COLO668 (cell line): ENCODE measurements at regions not wholly inside any gene's neighbourhood (a gene's known extent, or its start where the extent isn't known, plus 50 kb on each side); places are given as distances from the start of the nearest gene placed in this dataset.
"Not testable (repeated sequence)": the region's sequence is repeated elsewhere in the genome, so short reads cannot be mapped to it uniquely, and the experiment has no call there.

Experiments
- DNase-seq: peaks from one replicate; lab custom pipeline; 2025; ENCODE audit not compliant: unreplicated experiment; lab: John Stamatoyannopoulos, UW

DNA sequence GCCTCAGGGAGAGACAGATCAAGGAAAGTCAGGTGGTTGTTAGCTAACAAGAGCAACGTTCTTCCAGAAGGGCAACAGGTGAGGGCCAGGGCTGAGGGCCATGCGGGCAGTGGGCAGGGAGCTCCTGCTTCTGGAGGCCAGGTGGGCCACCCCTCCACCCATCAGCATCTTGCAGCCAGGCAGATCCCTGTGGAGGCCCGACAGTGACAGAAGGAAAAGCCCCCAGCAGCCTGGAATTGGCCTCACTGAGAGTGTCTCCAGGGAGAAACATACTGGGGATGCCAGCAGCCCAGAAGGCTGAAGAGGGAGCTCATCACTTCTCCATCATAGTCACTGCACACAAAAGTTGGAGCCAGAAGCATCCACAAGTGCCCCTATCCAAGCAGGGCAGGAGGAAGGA lies 300.1 kb downstream of the BCL2L11 start:
- DNase-seq = not testable (repeated sequence)

DNA sequence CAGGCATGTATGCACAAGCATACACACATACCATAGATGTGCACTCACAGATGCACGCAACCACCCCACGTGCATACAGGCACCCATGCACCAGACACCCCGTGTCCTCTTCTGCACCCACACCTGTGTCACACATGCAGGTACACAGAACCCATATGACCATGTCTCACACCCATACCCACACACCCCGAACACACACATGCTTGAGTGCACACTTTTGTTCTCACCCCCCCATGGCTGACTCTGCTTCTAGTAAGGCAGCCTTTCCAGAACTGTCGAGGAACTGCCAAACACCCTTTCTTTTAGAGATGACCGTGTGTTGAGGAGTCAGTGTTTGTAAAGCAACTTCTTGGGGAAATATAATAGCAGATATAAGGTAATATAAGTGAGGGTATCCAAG lies 301.2 kb downstream of the BCL2L11 start:
- not testable (repeated sequence) for DNase-seq

- not testable (repeated sequence) for DNase-seq
These were observed 301.8 kb downstream of the BCL2L11 start for GRCh38 chr2:111422562-111422961.

- DNase-seq = not testable (repeated sequence)
These were observed 302.5 kb downstream of the BCL2L11 start for GRCh38 chr2:111423184-111423583.

GRCh38 chr2:111424176-111424575 lies 303.5 kb downstream of the BCL2L11 start:
- DNase-seq = not testable (repeated sequence)

DNA sequence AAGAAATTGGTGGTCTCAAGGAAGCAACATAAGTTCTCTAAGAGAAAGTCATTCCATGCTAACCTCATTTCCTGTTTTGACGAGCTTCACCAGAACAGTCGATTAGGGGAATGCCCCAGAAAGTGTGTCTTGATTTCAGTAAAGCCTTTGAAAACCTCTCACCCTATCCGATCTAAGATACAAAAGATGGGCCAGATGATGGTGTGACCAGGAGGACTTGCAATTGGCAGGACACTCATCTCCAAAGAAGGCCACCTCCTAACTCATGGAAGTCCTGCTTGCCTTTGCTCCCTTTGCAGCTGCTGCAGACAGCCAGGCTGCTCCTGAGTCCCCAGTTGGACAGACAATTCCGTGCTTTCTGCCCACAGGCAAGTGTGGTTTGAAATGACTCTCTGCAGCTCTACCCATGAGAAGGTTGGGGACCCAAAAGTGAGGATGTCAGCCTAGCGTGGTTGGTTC lies 304.2 kb downstream of the BCL2L11 start:
- DNase-seq = not testable (repeated sequence)

DNA sequence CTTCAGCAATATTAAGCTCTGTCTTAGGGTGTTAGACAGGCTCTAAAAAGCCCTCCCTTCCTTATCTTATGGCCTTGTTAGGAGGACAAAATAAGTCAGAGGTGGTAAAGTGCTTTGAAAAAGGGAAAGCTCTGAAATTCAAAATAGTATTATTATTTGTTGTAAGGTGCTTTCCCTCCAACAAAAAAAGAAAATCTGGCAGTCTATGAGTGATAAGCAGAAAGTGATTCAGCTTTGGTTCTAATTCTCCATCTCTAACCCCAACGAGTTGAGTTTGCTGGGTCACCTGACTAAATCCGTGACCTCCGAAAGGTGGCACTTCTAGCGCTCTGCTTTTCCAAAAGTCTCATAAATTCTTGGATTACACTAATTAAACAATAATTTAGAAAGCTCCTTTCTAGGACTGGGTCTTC lies 305.1 kb downstream of the BCL2L11 start:
- not testable (repeated sequence) for DNase-seq

DNA sequence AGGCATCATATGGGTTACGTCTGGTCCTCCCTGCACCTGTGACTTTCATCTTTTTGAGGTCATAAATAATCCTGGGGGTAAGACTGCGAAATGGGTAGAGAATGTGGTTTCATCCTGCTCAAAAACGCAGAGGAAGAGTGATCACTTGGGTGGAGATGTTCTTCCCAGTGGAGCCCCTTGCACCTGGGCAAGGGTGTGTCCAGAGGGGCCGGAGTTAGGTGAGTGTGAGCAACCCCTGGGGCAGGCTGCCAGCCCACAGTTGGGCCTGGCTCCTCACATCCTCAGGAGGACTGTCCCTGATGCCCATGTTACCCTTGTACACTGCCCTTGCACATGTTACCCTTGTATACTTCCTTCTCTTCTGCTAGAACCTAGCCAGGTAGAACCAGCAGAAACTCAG lies 306.6 kb downstream of the BCL2L11 start:
- DNase-seq = not testable (repeated sequence)

GRCh38 chr2:111428915-111429314 lies 308.2 kb downstream of the BCL2L11 start:
- DNase-seq = not testable (repeated sequence)

DNA sequence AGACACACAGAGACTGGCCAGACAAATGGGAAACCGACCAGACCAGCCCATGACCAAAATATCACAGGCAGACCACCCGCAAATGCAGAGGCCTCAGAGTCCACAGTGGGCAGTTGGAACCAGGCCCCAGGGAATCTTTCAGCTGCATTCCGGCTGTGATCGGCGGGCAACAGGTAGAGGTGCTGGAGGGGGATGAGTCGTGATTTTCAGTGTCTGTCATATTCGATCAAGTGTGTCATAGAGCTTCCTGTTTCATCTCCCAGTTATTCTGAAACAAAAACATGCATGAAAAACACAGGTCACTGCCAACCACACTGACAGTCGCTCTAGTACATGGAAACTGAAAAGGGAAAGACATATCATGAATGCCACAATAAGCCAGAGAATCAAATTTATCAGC lies 308.6 kb downstream of the BCL2L11 start:
- not testable (repeated sequence) for DNase-seq

DNA sequence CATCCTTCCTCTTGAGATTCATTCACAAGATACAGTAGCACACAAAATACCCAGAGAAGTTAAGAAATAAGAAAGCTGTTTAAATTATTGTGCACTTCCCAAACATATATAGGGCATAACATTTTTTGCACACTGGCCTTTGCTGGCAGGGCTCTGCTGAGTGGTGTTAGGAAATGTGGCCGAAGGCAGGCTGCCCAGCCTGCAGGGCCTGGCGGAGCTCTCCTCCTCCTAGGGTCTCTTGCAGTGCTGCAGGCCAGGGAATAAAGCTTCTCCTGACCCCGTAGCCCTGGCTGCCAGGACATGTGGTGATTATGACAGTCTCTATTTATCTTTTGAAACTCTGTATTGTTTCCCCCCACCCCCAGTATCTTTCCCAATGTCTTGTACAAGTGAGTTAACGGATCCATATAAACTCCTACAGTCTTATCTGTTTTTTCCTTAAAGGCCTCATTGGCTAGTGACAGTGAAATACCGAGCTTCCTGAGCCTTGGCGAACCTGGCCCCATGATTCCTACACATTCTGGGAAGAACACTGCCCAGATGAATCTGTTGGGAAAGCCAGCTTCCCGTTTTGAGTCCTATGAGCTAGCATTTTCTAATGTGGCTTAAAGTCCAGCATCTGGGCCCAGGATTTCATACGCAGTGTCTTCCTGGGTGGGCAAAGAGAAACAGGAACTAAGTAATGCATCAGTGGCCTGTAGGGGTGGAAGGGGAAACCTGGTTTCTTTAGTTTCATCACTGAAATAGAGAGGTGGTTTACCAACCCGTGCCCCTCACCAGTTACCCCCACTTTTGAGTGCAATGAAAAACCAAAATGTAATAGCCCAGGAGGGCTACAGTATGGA lies 310.3 kb downstream of the BCL2L11 start:
- not testable (repeated sequence) for DNase-seq

DNA sequence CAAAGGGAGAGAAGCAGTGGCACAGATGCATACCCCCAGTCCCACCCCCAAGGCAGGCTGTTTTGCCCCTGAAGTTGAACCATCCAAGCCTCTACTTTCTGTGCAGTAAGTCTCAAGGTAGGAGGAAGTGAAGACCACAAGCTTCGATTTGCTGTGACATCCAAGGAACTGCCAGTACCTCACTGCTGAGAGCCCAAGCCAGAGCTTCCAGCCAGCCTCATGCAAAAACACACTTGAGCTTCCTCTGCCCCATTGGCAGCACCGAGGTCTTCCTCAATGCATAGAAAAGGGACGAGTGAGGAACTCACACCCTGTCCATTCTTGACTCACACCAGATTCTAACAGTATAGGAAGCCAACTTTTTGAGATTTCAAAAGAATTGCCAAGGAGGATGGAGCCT lies 311.7 kb downstream of the BCL2L11 start:
- not testable (repeated sequence) for DNase-seq

DNA sequence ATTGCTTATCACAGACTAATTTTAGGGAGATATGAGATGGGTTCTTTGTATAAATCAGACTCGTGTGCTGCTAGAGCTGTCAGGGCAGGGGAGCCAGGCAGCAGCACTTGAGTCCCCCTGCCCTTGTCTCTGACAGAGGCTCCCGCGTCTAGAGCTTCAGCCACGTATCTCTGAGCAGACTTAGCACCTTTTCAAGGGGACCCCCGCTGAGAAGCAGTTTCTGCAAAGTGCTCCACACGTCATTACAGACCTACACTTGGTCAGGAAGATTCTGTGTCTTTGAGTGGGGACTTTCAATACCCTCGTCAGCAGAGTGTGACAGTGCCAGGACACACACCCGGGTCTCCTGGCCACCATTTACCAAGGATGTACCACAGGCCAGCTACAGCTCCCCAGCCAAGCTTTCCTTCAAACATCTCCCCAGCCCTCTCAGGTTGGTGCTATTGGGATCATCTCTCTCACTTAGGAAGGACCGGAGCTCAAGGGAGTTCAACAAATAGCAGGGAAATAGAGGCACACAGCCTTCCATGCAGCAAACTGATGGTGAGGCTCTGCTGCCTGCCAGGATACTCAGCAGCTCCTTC lies 312.3 kb downstream of the BCL2L11 start:
- DNase-seq = not testable (repeated sequence)

- DNase-seq = not testable (repeated sequence)
These were observed 313.3 kb downstream of the BCL2L11 start for GRCh38 chr2:111433892-111434607.

DNA sequence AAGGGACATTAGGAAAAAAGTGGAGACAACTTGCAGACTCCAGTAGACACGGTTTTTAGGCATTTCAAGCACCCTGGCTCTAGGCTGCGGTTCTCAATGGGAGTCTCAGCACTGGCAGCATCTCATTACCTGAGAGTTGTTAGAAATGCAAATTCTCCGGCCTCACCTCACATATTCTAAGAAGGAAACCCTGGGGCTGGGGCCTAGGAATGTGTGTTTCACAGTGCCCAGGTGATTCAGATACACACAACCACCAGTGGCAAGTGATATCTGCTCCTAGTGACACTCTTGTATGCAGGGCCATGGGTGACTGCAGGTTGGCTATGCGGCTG lies 313.9 kb downstream of the BCL2L11 start:
- not testable (repeated sequence) for DNase-seq

DNA sequence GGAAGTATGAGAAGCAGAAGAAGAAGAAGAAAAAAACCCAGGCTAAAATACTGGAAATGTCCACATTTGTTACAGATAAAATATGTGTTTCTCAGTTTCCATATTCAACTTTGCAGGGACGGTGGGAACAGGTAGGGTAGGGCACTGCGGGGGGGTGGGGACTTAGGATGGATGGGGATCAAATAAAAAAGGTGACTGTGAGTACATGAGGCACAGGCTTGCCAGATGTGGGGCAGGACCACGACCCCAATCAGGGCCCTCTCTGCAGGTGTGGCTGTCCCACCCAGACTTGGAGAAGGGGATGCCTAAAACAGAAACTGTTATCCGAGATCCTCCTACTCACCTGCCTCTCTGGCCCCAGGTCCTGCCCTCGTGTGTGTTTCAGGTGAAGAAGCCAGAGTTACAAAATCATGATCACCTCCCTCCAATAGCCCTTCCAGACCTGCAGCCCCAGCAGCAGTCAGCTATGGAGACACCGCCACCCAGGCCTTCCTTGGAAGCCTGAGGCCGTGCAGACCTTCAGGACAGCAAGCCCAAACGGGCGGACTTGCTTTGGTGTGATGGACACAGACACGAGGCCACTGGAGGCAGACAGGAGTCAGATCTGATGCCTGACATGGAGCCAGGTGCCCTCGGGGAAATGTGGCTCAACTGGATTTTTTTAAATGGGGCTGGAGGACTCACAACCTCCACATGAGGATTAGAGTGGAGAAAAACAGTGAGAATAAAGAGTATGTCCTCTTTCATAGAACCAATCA lies 315.0 kb downstream of the BCL2L11 start:
- DNase-seq = not testable (repeated sequence)

GRCh38 chr2:111436411-111436810 lies 315.7 kb downstream of the BCL2L11 start:
- DNase-seq = not testable (repeated sequence)

- DNase-seq = not testable (repeated sequence)
These were observed 316.7 kb downstream of the BCL2L11 start for GRCh38 chr2:111437288-111437990.

DNA sequence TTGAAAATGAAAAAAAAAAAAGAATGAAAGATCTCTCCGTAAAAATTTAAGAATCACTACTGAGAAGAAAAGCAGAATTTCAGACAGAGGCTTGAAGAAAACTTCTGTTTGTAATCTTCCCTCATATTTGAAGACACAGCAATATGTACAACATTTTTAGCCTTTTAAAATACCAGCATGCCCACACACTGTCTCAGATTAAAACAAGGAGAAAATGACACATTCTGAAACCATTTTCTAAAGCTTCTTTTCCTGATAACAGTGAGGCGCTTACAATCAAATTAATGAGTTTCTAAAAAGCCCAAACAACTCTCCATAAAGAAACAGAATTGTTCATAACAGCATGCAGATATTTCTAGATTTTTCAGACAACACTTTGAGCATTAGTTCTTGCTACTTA lies 317.4 kb downstream of the BCL2L11 start:
- DNase-seq = not testable (repeated sequence)

GRCh38 chr2:111439237-111439636 lies 318.5 kb downstream of the BCL2L11 start:
- DNase-seq = not testable (repeated sequence)
